MG63 (cell line): ENCODE measurements at regions not wholly inside any gene's neighbourhood (a gene's known extent, or its start where the extent isn't known, plus 50 kb on each side); places are given as distances from the start of the nearest gene placed in this dataset.
"Not testable (repeated sequence)": the region's sequence is repeated elsewhere in the genome, so short reads cannot be mapped to it uniquely, and the experiment has no call there.

ENCODE experiments used
- DNase-seq: peaks from one replicate; pipeline ENCODE4 v3.0.0-alpha.2; 2020
- H3K27me3 ChIP-seq: fragments of 250-450 bp; sonication (Bioruptor Pico); 2 replicates; pipeline ENCODE4 v1.5.1; 2020; ENCODE audit warnings: mild to moderate bottlenecking, moderate library complexity
- H3K36me3 ChIP-seq: fragments of 250-450 bp; sonication (Bioruptor Pico); 2 replicates; pipeline ENCODE4 v1.5.1; 2020; ENCODE audit warnings: mild to moderate bottlenecking, moderate library complexity
- H3K4me3 ChIP-seq: fragments of 250-450 bp; sonication (Bioruptor Pico); 2 replicates; pipeline ENCODE4 v1.5.1; 2020; ENCODE audit warnings: mild to moderate bottlenecking, moderate library complexity
- H3K9me3 ChIP-seq: fragments of 250-450 bp; sonication (Bioruptor Pico); 2 replicates; pipeline ENCODE4 v1.5.1; 2020; ENCODE audit warnings: mild to moderate bottlenecking, moderate library complexity

DNA sequence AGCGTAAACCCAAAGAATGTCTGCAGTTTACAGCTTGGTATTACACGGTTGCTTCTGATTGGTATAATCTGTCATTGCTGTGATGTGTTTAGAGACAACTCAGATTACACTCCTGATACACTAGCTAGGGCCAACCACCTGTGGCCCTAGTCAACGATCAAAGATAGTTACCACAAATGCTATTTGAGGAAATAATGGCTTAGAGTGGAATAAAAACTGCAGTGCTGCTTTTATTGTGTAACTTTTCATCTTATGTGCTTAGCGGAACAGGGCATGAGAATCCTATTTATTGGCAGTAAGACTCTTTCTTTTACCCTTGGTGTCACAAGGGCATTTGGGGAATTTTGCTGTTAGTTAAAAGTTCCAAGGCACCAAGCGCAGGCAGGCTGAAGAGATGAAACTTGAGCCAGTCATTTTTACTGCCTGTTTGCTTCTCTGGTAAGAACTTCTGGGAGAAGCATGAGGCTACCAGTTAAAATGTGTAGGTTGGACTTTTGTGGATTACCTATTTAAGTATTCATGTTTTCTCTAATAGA lies 363.3 kb downstream of the KCNRG start:
- H3K4me3 ChIP-seq, result no peak overlapping the region
- no peak for DNase-seq
- H3K9me3 ChIP-seq, result peaks cover 11% of the 10 kb centered on the region
- no peaks in the 10 kb centered on the region for H3K36me3 ChIP-seq
- no peaks in the 10 kb centered on the region for H3K27me3 ChIP-seq

DNA sequence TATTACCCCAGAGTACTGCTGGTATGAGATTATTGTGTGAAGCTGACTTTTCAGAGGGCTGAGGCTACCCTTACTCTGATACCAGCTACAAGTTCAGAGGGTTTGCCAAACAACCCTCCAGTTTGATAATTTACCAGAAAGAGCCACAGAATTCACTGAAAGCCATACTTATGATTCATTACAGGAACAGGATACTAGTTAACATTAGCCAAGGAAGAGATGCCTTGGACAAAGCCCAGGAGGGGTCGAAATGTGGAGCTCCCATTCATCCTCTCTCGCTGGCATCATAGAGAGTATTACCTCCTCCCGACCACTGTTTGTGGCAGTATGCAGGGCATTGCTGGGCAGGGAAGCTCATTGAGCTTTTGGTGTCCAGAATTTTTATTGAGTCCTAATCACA lies 364.3 kb downstream of the KCNRG start:
- H3K36me3 ChIP-seq, result no peaks in the 10 kb centered on the region
- no peaks in the 10 kb centered on the region for H3K27me3 ChIP-seq
- no peak overlapping the region for H3K4me3 ChIP-seq
- DNase-seq, result no peak
- H3K9me3 ChIP-seq, result peaks cover 11% of the 10 kb centered on the region

DNA sequence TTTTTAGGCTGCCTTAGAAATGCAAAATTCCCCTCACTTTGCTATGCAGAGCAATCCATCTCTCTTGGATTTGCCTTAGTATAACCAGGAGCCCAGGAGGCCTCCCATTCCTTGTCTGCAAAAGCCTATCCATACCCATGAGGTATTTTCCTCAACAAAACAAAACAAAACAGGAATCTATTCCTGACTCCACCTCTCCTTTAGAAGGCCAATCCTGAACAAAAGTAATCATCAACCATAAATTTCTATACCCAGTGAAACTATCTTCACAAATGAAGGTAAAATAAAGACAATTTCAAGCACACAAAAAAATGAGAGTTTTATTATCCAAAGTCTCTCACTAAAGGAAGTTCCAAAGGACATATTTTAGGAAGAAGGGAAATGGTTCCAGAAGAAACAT lies 365.7 kb downstream of the KCNRG start:
- Histone ChIP-seq H3K9me3 (peaks cover 11% of the 10 kb centered on the region), H3K27me3 (no peaks in the 10 kb centered on the region), H3K4me3 (no peak overlapping the region), H3K36me3 (no peaks in the 10 kb centered on the region)
- DNase-seq, result no peak

DNA sequence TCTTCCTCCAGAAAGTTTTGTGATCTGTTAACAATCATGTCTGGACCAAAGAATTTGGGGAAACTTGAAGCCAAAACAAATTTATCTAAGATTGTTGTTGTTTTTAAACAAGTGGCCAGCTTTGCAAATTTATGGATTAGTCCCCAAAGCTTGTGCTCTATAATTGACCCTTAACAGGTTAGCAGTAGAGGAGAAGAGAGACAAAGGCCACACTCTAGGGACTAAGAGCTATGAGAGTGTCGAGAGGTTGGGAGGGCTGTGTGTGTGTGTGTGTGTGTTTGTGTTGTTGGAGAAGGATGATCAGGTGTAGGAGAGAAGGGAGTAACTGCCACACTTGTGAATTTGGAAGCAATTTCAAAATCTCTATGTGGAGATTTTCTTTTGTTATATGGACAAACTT lies 367.3 kb downstream of the KCNRG start:
- H3K36me3 ChIP-seq, result no peaks in the 10 kb centered on the region
- no peak for DNase-seq
- H3K27me3 ChIP-seq, result no peaks in the 10 kb centered on the region
- H3K4me3 ChIP-seq, result no peak overlapping the region
- H3K9me3 ChIP-seq, result peaks cover 11% of the 10 kb centered on the region

DNA sequence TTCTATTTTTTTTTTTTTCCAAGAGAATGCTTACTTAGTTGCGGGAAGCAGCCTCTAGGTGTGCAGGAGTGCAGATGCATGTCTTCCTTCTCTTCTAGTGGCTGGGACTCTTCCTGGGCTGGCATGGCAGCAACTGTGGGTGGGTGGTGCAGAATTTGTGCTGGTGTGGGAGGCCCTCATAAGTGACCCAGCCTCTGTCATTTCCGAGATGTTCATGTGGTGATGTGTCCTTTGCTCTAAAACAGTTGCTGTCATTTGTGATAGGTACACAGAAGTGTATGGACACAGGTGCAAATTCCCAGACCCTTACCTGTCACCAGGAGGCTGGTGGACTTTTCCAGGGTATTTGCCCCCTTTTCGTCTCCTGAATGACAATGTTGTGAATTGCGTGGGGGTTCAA lies 367.7 kb downstream of the KCNRG start:
- no peak for DNase-seq
- Histone ChIP-seq H3K9me3 (peaks cover 11% of the 10 kb centered on the region), H3K36me3 (no peaks in the 10 kb centered on the region), H3K27me3 (no peaks in the 10 kb centered on the region), H3K4me3 (no peak overlapping the region)

DNA sequence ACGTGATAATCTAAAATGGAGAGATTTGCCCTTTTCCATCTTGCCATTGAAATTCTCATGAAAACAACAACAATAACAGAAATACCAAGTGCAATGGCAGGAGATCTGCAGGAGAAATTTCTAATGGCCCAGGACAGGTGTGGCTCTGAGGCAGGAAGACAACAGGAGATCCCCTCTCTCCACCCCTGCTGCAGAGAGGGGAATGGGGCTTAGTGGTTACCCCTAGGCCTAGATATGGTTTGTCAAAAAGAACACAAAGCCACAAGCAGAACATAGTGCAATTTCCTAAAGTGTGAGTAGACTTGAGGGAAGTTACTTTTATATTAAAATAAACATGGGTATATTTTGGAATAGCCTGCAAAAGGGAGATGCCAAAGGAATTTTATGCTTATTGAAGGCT lies 369.5 kb downstream of the KCNRG start:
- no peak overlapping the region for H3K4me3 ChIP-seq
- H3K27me3 ChIP-seq, result no peaks in the 10 kb centered on the region
- no peaks in the 10 kb centered on the region for H3K36me3 ChIP-seq
- DNase-seq, result no peak
- H3K9me3 ChIP-seq, result peaks cover 11% of the 10 kb centered on the region

DNA sequence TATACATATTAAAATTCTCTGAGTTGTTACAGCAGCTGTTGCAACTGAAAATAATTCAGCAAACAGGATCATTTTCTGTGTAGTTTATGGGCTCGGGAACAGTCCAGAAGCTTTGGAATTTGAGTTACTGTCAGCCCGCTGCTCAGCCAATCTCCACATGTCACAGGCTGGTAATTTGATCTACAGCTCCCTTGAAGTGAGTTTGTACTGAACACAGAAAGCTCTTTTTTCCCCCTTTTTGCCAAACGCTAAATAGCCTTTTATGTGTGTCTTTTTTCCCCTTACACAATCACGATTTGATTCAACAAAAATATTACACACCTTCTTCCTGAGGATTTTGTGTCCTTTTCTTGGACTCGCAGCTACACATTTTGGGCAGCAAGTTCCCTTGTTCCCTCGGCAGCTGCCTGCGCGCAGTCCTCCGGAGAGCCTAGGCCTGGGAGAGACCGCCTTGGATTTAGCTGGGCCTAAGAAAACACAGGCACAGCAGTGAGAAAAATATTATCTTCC lies 371.4 kb downstream of the KCNRG start:
- peak; percentile 17 for DNase-seq
- Histone ChIP-seq H3K36me3 (no peaks in the 10 kb centered on the region), H3K9me3 (peaks cover 1% of the 10 kb centered on the region; the same call in 1 of the 2 replicates), H3K4me3 (no peak overlapping the region), H3K27me3 (no peaks in the 10 kb centered on the region)

DNA sequence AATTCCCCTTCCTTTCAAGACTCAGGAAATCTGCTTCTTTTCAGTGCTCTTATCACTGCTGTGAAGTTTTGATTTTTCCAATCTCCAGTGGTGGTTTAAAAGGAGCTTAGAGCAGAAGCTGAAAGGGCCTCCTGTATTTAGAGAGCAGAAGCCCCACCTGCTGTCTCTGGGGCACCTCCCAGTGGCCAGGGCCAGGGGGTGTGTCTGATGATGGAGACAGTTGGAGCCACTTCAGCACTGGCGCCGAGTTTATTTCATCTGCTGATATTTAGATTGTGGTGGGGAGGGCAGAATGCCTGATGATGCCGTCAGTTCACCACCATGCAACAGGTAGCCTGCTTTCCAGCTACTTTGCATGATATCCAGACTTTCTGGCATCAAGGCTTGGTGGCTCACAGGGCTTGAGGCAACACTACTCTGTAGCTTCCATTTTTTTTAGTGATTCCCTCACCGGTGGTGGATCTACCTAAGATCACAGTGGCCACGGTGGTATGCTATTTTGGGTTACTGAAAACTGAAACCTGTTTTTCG lies 371.9 kb downstream of the KCNRG start:
- no peaks in the 10 kb centered on the region for H3K27me3 ChIP-seq
- DNase-seq, result peak; percentile 71
- H3K36me3 ChIP-seq, result no peaks in the 10 kb centered on the region
- H3K4me3 ChIP-seq, result no peak overlapping the region
- H3K9me3 ChIP-seq, result no peaks in the 10 kb centered on the region

DNA sequence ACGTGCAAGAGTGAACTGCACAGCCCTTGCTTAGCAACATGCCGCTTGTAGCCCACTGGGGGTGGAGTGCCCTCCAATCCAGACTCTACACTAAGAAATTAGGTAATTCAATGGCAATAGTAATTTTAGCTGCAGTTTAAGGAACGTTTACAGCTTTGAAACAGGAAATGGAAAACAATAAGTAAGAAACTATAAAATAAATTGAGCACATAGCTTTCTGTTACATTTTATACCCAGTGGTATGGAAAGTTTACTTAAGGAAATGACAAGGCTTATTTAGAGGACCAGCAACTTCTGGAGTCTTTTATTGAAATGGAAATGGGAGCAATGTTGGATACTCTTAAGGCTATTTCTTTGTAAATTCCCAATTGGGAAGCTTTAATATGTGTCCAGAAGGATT lies 373.2 kb downstream of the KCNRG start:
- no peak for DNase-seq

DNA sequence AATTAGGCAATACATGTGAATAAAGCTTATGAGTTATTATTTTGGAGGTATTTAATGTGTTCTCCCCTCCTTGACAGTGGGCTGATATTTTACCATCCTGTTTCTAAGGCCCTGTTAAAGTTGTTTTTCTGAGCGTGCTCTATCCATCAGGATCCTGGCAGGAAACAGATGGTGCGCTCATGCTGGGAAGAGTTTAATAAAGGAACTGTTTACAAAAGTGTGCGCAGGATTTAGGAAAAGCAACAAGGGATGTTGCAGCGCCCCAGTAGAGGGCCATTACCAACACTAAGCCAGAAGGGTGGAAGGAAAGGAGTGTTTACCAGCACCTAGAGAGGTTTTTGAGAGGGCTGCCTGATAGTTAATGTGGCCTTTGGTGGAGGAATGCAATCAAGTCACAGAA lies 374.5 kb downstream of the KCNRG start:
- Histone ChIP-seq H3K27me3 (no peaks in the 10 kb centered on the region), H3K36me3 (no peaks in the 10 kb centered on the region), H3K4me3 (no peak overlapping the region), H3K9me3 (no peaks in the 10 kb centered on the region)
- no peak for DNase-seq

More for the DNA sequence above, 373.2 kb downstream of the KCNRG start:
- Histone ChIP-seq H3K9me3 (no peaks in the 10 kb centered on the region), H3K27me3 (no peaks in the 10 kb centered on the region), H3K4me3 (no peak overlapping the region), H3K36me3 (no peaks in the 10 kb centered on the region)

DNA sequence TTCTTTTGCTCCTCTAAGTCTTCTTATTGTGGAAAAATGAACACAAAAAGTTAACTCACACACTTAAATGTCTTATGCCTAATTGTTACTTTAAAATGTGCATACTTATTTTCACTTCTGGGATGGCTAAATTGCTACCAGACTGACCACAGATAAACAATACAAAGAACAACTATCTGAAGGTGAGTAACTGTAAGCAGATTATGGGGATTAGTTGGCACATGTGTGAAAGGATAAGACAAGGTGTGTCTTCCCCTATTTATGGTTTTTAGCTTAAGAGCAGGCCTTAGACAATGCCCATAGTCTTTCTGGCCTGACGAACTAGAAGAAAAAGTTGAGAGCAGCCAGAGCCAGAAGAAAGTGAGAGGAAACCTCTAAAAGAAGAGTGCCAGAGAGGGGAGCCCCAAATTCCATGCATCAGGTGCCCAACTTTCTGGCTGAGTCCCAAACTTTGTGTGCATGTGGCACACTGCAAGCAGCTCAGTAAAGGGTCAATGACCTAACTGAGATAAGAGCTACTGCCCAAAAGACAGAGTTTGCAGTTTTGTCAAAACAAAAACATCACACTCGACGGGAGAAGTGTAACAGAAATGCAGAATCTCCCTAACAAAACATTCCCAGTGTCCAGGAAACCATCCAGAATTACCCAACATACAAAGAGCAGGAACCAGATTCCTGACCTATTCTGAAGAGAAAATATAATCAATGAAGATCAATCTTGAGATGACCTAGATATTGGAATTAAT lies 375.4 kb downstream of the KCNRG start:
- H3K36me3 ChIP-seq, result no peaks in the 10 kb centered on the region
- no peak for DNase-seq
- no peaks in the 10 kb centered on the region for H3K9me3 ChIP-seq
- no peak overlapping the region for H3K4me3 ChIP-seq
- no peaks in the 10 kb centered on the region for H3K27me3 ChIP-seq

DNA sequence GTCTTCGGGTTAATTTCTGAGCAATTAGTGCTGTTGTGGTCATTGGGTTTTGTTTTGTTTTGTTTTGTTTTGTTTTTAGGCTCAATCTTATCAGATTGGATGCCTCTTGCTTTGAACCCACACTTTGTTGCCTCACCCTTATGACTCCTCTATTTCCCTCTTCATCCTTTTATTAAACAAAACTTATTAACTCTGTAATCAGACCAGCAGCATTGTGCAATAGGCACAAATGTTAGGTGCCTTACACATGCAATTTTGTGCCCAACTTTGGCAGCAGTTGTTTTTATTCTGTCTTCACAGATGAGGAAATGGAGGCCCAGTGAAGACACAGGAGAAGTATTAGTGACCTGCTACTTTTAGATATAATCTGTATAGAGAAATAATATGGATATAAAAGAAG lies 377.7 kb downstream of the KCNRG start:
- Histone ChIP-seq H3K27me3 (no peaks in the 10 kb centered on the region), H3K9me3 (no peaks in the 10 kb centered on the region), H3K36me3 (no peaks in the 10 kb centered on the region), H3K4me3 (no peak overlapping the region)
- no peak for DNase-seq

DNA sequence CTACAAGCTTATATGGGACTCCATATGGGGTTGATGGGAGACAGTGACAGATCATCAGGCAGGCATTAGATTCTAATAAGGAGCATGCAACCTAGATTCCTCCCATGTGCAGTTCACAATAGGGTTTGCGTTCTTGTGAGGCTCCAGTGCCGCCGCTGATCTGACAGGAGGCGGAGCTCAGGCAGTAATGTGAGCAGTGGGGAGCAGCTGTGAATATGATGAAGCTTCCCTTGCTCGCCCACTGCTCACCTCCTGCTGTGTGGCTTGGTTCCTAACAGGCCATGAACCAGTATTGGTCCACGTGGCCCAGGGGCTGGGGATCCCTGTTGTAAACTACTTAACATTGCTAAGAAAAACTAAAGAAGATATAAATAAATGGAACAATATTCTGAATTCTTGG lies 378.4 kb downstream of the KCNRG start:
- no peak for DNase-seq
- H3K4me3 ChIP-seq, result no peak overlapping the region
- no peaks in the 10 kb centered on the region for H3K36me3 ChIP-seq
- H3K27me3 ChIP-seq, result no peaks in the 10 kb centered on the region
- no peaks in the 10 kb centered on the region; the same call in 1 of the 2 replicates for H3K9me3 ChIP-seq

DNA sequence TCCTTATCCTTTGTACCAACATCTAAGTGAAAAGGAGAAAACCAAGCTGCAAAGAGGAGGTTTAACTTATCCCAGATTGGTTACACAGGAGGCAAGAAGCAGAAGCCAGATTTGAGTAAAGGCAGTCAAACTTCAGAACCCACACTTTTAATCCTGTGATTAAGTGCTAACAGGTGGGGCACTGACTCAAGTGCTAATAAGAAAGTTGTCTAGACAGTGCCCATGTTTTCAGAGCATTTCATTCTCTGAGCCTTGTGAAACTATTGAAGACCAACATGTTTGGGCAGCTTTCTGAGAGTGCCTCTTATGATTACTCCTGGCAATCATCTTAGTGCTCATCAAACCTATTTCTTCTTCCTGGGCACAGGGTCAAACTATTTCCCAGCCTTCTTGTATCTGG lies 380.8 kb downstream of the KCNRG start:
- Histone ChIP-seq H3K27me3 (no peaks in the 10 kb centered on the region), H3K36me3 (no peaks in the 10 kb centered on the region)
- no peak for DNase-seq

DNA sequence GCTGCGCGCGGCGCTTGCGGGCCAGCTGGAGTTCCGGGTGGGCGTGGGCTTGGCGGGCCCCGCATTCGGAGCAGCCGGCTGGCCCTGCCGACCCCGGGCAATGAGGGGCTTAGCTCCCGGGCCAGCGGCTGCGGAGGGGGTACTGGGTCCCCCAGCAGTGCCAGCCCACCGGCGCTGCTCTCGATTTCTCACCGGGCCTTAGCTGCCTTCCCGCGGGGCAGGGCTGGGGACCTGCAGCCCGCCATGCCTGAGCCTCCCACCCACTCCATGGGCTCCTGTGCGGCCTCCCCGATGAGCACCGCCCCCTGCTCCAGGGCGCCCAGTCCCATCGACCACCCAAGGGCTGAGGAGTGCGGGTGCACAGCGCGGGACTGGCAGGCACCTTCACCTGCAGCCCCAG lies 381.4 kb downstream of the KCNRG start:
- H3K4me3 ChIP-seq, H3K9me3 ChIP-seq, H3K27me3 ChIP-seq, DNase-seq, H3K36me3 ChIP-seq: not testable (repeated sequence)

More for the DNA sequence above, 380.8 kb downstream of the KCNRG start:
- Histone ChIP-seq H3K4me3 (no peak overlapping the region), H3K9me3 (no peaks in the 10 kb centered on the region; the same call in 1 of the 2 replicates)

DNA sequence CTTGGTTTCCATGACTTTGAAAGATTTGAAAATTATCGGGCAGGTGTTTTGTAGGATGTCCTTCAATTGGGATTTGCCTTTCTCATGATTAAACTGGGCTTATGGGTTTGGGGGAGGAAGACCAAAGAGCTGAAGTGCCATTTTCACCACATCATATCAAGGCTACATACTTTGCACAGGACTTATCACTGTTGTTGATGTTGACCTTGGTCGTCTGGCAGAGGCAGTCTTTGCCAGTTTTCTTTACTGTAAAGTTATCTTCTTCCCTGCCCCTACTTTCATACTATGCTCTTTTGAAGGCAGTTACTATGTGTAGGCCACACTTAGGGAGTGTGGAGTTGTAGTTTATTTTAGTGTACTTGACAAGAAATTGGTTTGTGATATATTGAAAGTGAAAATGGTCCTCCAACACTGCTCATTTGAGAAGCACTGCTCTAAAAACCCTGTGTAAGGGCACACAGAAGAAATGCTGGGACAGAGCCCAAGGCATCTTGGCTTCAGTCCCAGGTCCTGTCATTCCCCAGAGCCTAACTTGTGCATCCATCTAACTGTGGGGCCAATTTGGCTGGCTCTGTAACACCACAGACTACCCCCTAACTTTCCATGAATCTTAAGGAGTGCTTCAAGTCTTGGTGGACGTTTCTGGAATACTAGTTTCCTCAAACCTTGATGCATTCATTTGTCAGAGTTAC lies 384.9 kb downstream of the KCNRG start:
- DNase-seq, result peak; percentile 47
- Histone ChIP-seq H3K36me3 (no peaks in the 10 kb centered on the region), H3K27me3 (no peaks in the 10 kb centered on the region), H3K4me3 (no peak overlapping the region), H3K9me3 (no peaks in the 10 kb centered on the region; the same call in 1 of the 2 replicates)

DNA sequence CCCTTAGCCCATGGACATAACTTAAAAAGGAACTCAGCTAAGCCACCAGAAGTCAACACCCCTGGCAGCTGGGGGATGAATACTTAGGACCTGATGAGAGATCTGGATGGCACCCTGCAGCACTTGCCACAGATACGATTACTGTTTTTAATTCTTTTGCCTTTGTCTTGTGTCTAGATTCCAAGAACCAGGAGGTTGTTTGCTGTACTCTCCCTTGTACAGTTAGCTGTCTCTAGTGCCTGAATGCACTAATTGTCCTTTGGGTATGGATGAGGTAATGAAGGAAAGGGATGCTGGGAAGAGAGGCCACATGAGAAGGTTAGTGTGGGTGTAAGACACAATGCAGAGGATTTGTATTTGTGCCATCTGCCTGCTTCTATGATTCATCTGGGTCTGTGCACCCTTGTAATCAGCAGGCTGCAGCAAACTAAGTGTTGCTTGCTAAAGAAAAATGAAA lies 385.8 kb downstream of the KCNRG start:
- no peaks in the 10 kb centered on the region for H3K27me3 ChIP-seq
- no peaks in the 10 kb centered on the region for H3K36me3 ChIP-seq
- no peak overlapping the region for H3K4me3 ChIP-seq
- peak; percentile 70 for DNase-seq
- no peaks in the 10 kb centered on the region; the same call in 1 of the 2 replicates for H3K9me3 ChIP-seq
